ENCODE measurements at regions not wholly inside any gene's neighbourhood (a gene's known extent, or its start where the extent isn't known, plus 50 kb on each side); places are given as distances from the start of the nearest gene placed in this dataset.

- Mint-ChIP-seq H3K27ac (no peak overlapping the region), H3K4me3 (no peak overlapping the region), H3K27me3 (ENCODE audit: low read depth) (peaks cover 4% of the 10 kb centered on the region), H3K9me3 (no peaks in the 10 kb centered on the region), H3K36me3 (ENCODE audit: low read depth) (no peaks in the 10 kb centered on the region), H3K4me1 (ENCODE audit: low read depth) (no peaks in the 10 kb centered on the region)
These were observed 117.0 kb upstream of the MLIP start for GRCh38 chr6:53994201-53994600.

- peaks cover 1% of the 10 kb centered on the region for H3K27me3 Mint-ChIP-seq (ENCODE audit: low read depth)
- H3K9me3 Mint-ChIP-seq: no peaks in the 10 kb centered on the region
- H3K36me3 Mint-ChIP-seq (ENCODE audit: low read depth): no peaks in the 10 kb centered on the region
- no peak overlapping the region for H3K4me3 Mint-ChIP-seq
- no peak overlapping the region for H3K27ac Mint-ChIP-seq
- no peaks in the 10 kb centered on the region for H3K4me1 Mint-ChIP-seq (ENCODE audit: low read depth)
These were observed 115.3 kb upstream of the MLIP start for GRCh38 chr6:53995935-53996334.

- Mint-ChIP-seq H3K9me3 (no peaks in the 10 kb centered on the region), H3K4me3 (peak overlapping the region; percentile 13), H3K36me3 (ENCODE audit: low read depth) (no peaks in the 10 kb centered on the region), H3K4me1 (ENCODE audit: low read depth) (no peaks in the 10 kb centered on the region), H3K27me3 (ENCODE audit: low read depth) (no peaks in the 10 kb centered on the region), H3K27ac (no peak overlapping the region)
These were observed 112.9 kb upstream of the MLIP start for GRCh38 chr6:53998303-53998702.

- Mint-ChIP-seq H3K27ac (no peak overlapping the region), H3K27me3 (ENCODE audit: low read depth) (no peaks in the 10 kb centered on the region), H3K4me1 (ENCODE audit: low read depth) (no peaks in the 10 kb centered on the region), H3K9me3 (no peaks in the 10 kb centered on the region), H3K4me3 (no peak overlapping the region), H3K36me3 (ENCODE audit: low read depth) (no peaks in the 10 kb centered on the region)
These were observed 112.0 kb upstream of the MLIP start for GRCh38 chr6:53999088-53999755.

GRCh38 chr6:54002116-54002515, 109.1 kb upstream of the MLIP start:
- Mint-ChIP-seq H3K36me3 (ENCODE audit: low read depth) (no peaks in the 10 kb centered on the region), H3K27ac (no peak overlapping the region), H3K4me1 (ENCODE audit: low read depth) (no peaks in the 10 kb centered on the region), H3K9me3 (no peaks in the 10 kb centered on the region), H3K4me3 (no peak overlapping the region), H3K27me3 (ENCODE audit: low read depth) (no peaks in the 10 kb centered on the region)

GRCh38 chr6:54003316-54003715, 107.9 kb upstream of the MLIP start:
- Mint-ChIP-seq H3K9me3 (no peaks in the 10 kb centered on the region), H3K36me3 (ENCODE audit: low read depth) (no peaks in the 10 kb centered on the region), H3K4me3 (no peak overlapping the region), H3K27me3 (ENCODE audit: low read depth) (no peaks in the 10 kb centered on the region), H3K4me1 (ENCODE audit: low read depth) (no peaks in the 10 kb centered on the region), H3K27ac (no peak overlapping the region)

GRCh38 chr6:54008589-54008988, 102.7 kb upstream of the MLIP start:
- Mint-ChIP-seq H3K27ac (no peak overlapping the region), H3K27me3 (ENCODE audit: low read depth) (no peaks in the 10 kb centered on the region), H3K9me3 (no peaks in the 10 kb centered on the region), H3K4me3 (no peak overlapping the region), H3K4me1 (ENCODE audit: low read depth) (no peaks in the 10 kb centered on the region), H3K36me3 (ENCODE audit: low read depth) (no peaks in the 10 kb centered on the region)

GRCh38 chr6:54009052-54009654, 102.1 kb upstream of the MLIP start:
- no peak overlapping the region for H3K27ac Mint-ChIP-seq
- no peaks in the 10 kb centered on the region for H3K36me3 Mint-ChIP-seq (ENCODE audit: low read depth)
- no peak overlapping the region for H3K4me3 Mint-ChIP-seq
- no peaks in the 10 kb centered on the region for H3K9me3 Mint-ChIP-seq
- H3K4me1 Mint-ChIP-seq (ENCODE audit: low read depth): no peaks in the 10 kb centered on the region
- H3K27me3 Mint-ChIP-seq (ENCODE audit: low read depth): no peaks in the 10 kb centered on the region

- H3K27ac Mint-ChIP-seq: no peak overlapping the region
- H3K4me3 Mint-ChIP-seq: no peak overlapping the region
- H3K36me3 Mint-ChIP-seq (ENCODE audit: low read depth): no peaks in the 10 kb centered on the region
- no peaks in the 10 kb centered on the region for H3K4me1 Mint-ChIP-seq (ENCODE audit: low read depth)
- no peaks in the 10 kb centered on the region for H3K27me3 Mint-ChIP-seq (ENCODE audit: low read depth)
- H3K9me3 Mint-ChIP-seq: no peaks in the 10 kb centered on the region
These were observed 100.6 kb upstream of the MLIP start for GRCh38 chr6:54010340-54011276.

- no peak overlapping the region for H3K4me3 Mint-ChIP-seq
- H3K4me1 Mint-ChIP-seq (ENCODE audit: low read depth): no peaks in the 10 kb centered on the region
- no peaks in the 10 kb centered on the region for H3K27me3 Mint-ChIP-seq (ENCODE audit: low read depth)
- H3K36me3 Mint-ChIP-seq (ENCODE audit: low read depth): no peaks in the 10 kb centered on the region
- no peaks in the 10 kb centered on the region for H3K9me3 Mint-ChIP-seq
- H3K27ac Mint-ChIP-seq: no peak overlapping the region
These were observed 100.0 kb upstream of the MLIP start for GRCh38 chr6:54011277-54011648.

GRCh38 chr6:54013966-54014365, 97.3 kb upstream of the MLIP start:
- Mint-ChIP-seq H3K27me3 (ENCODE audit: low read depth) (no peaks in the 10 kb centered on the region), H3K4me1 (ENCODE audit: low read depth) (no peaks in the 10 kb centered on the region), H3K27ac (no peak overlapping the region), H3K9me3 (no peaks in the 10 kb centered on the region), H3K4me3 (no peak overlapping the region), H3K36me3 (ENCODE audit: low read depth) (no peaks in the 10 kb centered on the region)

- H3K4me3 Mint-ChIP-seq: no peak overlapping the region
- no peaks in the 10 kb centered on the region for H3K9me3 Mint-ChIP-seq
- no peak overlapping the region for H3K27ac Mint-ChIP-seq
- no peaks in the 10 kb centered on the region for H3K4me1 Mint-ChIP-seq (ENCODE audit: low read depth)
- no peaks in the 10 kb centered on the region for H3K36me3 Mint-ChIP-seq (ENCODE audit: low read depth)
- H3K27me3 Mint-ChIP-seq (ENCODE audit: low read depth): no peaks in the 10 kb centered on the region
These were observed 96.8 kb upstream of the MLIP start for GRCh38 chr6:54014440-54014839.

GRCh38 chr6:54017877-54018276, 93.4 kb upstream of the MLIP start:
- H3K36me3 Mint-ChIP-seq (ENCODE audit: low read depth): no peaks in the 10 kb centered on the region
- no peaks in the 10 kb centered on the region for H3K4me1 Mint-ChIP-seq (ENCODE audit: low read depth)
- H3K4me3 Mint-ChIP-seq: no peak overlapping the region
- H3K27me3 Mint-ChIP-seq (ENCODE audit: low read depth): no peaks in the 10 kb centered on the region
- H3K27ac Mint-ChIP-seq: no peak overlapping the region
- H3K9me3 Mint-ChIP-seq: no peaks in the 10 kb centered on the region

GRCh38 chr6:54018722-54019121, 92.5 kb upstream of the MLIP start:
- Mint-ChIP-seq H3K36me3 (ENCODE audit: low read depth) (no peaks in the 10 kb centered on the region), H3K9me3 (no peaks in the 10 kb centered on the region), H3K27me3 (ENCODE audit: low read depth) (no peaks in the 10 kb centered on the region), H3K27ac (no peak overlapping the region), H3K4me3 (no peak overlapping the region), H3K4me1 (ENCODE audit: low read depth) (no peaks in the 10 kb centered on the region)

- Mint-ChIP-seq H3K4me3 (no peak overlapping the region), H3K27ac (no peak overlapping the region), H3K9me3 (no peaks in the 10 kb centered on the region), H3K27me3 (ENCODE audit: low read depth) (no peaks in the 10 kb centered on the region), H3K36me3 (ENCODE audit: low read depth) (no peaks in the 10 kb centered on the region), H3K4me1 (ENCODE audit: low read depth) (no peaks in the 10 kb centered on the region)
These were observed 91.4 kb upstream of the MLIP start for GRCh38 chr6:54019860-54020259.
